ENCODE measurements at regions not wholly inside any gene's neighbourhood (a gene's known extent, or its start where the extent isn't known, plus 50 kb on each side); places are given as distances from the start of the nearest gene placed in this dataset.

GRCh38 chr1:104380003-104380402 is 630.3 kb downstream of the AMY1C start:
- TF ChIP-seq EGR1 (IDR thresholded peaks at IDR 0.05; ENCODE audit: low read depth in 2 of 2) (no peak), HNF4G (IDR thresholded peaks at IDR 0.05) (no peak), GABPA (IDR thresholded peaks at IDR 0.05 in 1 of 2, conservative IDR thresholded peaks at IDR 0.05 in 1 of 2) (no peak), JUND (IDR thresholded peaks at IDR 0.05) (no peak)
- TF ChIP-seq, protein P1, sequence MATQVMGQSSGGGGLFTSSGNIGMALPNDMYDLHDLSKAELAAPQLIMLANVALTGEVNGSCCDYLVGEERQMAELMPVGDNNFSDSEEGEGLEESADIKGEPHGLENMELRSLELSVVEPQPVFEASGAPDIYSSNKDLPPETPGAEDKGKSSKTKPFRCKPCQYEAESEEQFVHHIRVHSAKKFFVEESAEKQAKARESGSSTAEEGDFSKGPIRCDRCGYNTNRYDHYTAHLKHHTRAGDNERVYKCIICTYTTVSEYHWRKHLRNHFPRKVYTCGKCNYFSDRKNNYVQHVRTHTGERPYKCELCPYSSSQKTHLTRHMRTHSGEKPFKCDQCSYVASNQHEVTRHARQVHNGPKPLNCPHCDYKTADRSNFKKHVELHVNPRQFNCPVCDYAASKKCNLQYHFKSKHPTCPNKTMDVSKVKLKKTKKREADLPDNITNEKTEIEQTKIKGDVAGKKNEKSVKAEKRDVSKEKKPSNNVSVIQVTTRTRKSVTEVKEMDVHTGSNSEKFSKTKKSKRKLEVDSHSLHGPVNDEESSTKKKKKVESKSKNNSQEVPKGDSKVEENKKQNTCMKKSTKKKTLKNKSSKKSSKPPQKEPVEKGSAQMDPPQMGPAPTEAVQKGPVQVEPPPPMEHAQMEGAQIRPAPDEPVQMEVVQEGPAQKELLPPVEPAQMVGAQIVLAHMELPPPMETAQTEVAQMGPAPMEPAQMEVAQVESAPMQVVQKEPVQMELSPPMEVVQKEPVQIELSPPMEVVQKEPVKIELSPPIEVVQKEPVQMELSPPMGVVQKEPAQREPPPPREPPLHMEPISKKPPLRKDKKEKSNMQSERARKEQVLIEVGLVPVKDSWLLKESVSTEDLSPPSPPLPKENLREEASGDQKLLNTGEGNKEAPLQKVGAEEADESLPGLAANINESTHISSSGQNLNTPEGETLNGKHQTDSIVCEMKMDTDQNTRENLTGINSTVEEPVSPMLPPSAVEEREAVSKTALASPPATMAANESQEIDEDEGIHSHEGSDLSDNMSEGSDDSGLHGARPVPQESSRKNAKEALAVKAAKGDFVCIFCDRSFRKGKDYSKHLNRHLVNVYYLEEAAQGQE (IDR thresholded peaks at IDR 0.05): no peak
- TF ChIP-seq, protein P2, sequence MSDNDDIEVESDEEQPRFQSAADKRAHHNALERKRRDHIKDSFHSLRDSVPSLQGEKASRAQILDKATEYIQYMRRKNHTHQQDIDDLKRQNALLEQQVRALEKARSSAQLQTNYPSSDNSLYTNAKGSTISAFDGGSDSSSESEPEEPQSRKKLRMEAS (IDR thresholded peaks at IDR 0.05): no peak
- Histone ChIP-seq H3K27ac (ENCODE audit: low read depth in 1 of 2, low read length in 2 of 2) (no peak overlapping the region), H3K27me3 (ENCODE audit: control insufficient read depth in 4 of 4, insufficient read depth in 4 of 4, low read length in 3 of 4) (no peaks in the 10 kb centered on the region), H3K4me3 (ENCODE audit: low read depth in 1 of 3, low read length in 3 of 3) (no peak overlapping the region), H3K9ac (ENCODE audit: low read depth in 1 of 2, low read length in 2 of 2) (no peak overlapping the region), H3K9me3 (ENCODE audit: control insufficient read depth in 4 of 4, low read length in 3 of 4) (no peaks in the 10 kb centered on the region), H3K36me3 (ENCODE audit: control insufficient read depth in 4 of 4, insufficient read depth in 3 of 4, low read depth in 1 of 4, low read length in 3 of 4) (no peaks in the 10 kb centered on the region), H3K4me1 (ENCODE audit: control insufficient read depth in 4 of 4, insufficient read depth in 4 of 4, low read length in 3 of 4) (no peaks in the 10 kb centered on the region)
- no peak for DNase-seq (ENCODE audit: low spot score)
- 82% methylated on average over 2 of the region's 2 CpGs for WGBS

GRCh38 chr1:104387716-104388508 is 638.2 kb downstream of the AMY1C start:
- no peaks in the 10 kb centered on the region for H3K36me3 ChIP-seq (ENCODE audit: control insufficient read depth in 4 of 4, insufficient read depth in 3 of 4, low read depth in 1 of 4, low read length in 3 of 4)
- H3K9me3 ChIP-seq (ENCODE audit: control insufficient read depth in 4 of 4, low read length in 3 of 4): peaks cover 0 to 8% (median 0%) of the 10 kb centered on the region in 4 donors
- H3K27ac ChIP-seq (ENCODE audit: low read depth in 1 of 2, low read length in 2 of 2): no peak overlapping the region
- H3K27me3 ChIP-seq (ENCODE audit: control insufficient read depth in 4 of 4, insufficient read depth in 4 of 4, low read length in 3 of 4): no peaks in the 10 kb centered on the region
- no peak overlapping the region for H3K9ac ChIP-seq (ENCODE audit: low read depth in 1 of 2, low read length in 2 of 2)
- TF ChIP-seq GABPA (IDR thresholded peaks at IDR 0.05 in 1 of 2, conservative IDR thresholded peaks at IDR 0.05 in 1 of 2) (no peak), FOXA2 (IDR thresholded peaks at IDR 0.05) (no peak), CTCF (IDR thresholded peaks at IDR 0.05; ENCODE audit: low read depth, low read length, missing input control) (no peak), HNF4G (IDR thresholded peaks at IDR 0.05) (no peak), FOXA1 (IDR thresholded peaks at IDR 0.05) (no peak), TAF1 (conservative IDR thresholded peaks at IDR 0.05) (no peak), JUND (IDR thresholded peaks at IDR 0.05) (no peak)
- TF ChIP-seq, protein P2 (IDR thresholded peaks at IDR 0.05): no peak
- TF ChIP-seq, protein P3, sequence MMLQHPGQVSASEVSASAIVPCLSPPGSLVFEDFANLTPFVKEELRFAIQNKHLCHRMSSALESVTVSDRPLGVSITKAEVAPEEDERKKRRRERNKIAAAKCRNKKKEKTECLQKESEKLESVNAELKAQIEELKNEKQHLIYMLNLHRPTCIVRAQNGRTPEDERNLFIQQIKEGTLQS (IDR thresholded peaks at IDR 0.05): no peak
- WGBS: 67% methylated on average over 5 of the region's 5 CpGs
- no peak for DNase-seq (ENCODE audit: low spot score)
- no peak overlapping the region for H3K4me3 ChIP-seq (ENCODE audit: low read depth in 1 of 3, low read length in 3 of 3)
- H3K4me1 ChIP-seq (ENCODE audit: control insufficient read depth in 4 of 4, insufficient read depth in 4 of 4, low read length in 3 of 4): no peaks in the 10 kb centered on the region

Measured in liver (tissue), 8 donors.